ENCODE measurements at regions not wholly inside any gene's neighbourhood (a gene's known extent, or its start where the extent isn't known, plus 50 kb on each side); places are given as distances from the start of the nearest gene placed in this dataset.

- no peak for TF ChIP-seq POLR2A (IDR thresholded peaks at IDR 0.05)
- TF ChIP-seq, protein P1, sequence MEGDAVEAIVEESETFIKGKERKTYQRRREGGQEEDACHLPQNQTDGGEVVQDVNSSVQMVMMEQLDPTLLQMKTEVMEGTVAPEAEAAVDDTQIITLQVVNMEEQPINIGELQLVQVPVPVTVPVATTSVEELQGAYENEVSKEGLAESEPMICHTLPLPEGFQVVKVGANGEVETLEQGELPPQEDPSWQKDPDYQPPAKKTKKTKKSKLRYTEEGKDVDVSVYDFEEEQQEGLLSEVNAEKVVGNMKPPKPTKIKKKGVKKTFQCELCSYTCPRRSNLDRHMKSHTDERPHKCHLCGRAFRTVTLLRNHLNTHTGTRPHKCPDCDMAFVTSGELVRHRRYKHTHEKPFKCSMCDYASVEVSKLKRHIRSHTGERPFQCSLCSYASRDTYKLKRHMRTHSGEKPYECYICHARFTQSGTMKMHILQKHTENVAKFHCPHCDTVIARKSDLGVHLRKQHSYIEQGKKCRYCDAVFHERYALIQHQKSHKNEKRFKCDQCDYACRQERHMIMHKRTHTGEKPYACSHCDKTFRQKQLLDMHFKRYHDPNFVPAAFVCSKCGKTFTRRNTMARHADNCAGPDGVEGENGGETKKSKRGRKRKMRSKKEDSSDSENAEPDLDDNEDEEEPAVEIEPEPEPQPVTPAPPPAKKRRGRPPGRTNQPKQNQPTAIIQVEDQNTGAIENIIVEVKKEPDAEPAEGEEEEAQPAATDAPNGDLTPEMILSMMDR (IDR thresholded peaks at IDR 0.05), result no peak
- no peak for TF ChIP-seq POLR2AphosphoS5 (IDR thresholded peaks at IDR 0.05)
- no peak for TF ChIP-seq EP300 (IDR thresholded peaks at IDR 0.05)
Observed at GRCh38 chr1:115467196-115467595, 129.1 kb upstream of the NGF start.
